ENCODE measurements at regions not wholly inside any gene's neighbourhood (a gene's known extent, or its start where the extent isn't known, plus 50 kb on each side); places are given as distances from the start of the nearest gene placed in this dataset.

GRCh38 chr9:2346277-2346913 lies 275.2 kb upstream of the VLDLR start:
- H3K4me1 Mint-ChIP-seq (ENCODE audit: unreplicated experiment), result no peaks in the 10 kb centered on the region
- no peak overlapping the region for H3K27ac Mint-ChIP-seq (ENCODE audit: unreplicated experiment)
- peaks cover 1% of the 10 kb centered on the region for H3K36me3 Mint-ChIP-seq (ENCODE audit: unreplicated experiment)
- no peak for DNase-seq (ENCODE audit: extremely low spot score, unreplicated experiment)
- no peak overlapping the region for H3K4me3 Mint-ChIP-seq (ENCODE audit: unreplicated experiment)
- TF ChIP-seq CTCF (IDR thresholded peaks at IDR 0.05), result no peak
- H3K9me3 Mint-ChIP-seq (ENCODE audit: unreplicated experiment), result peaks cover 17% of the 10 kb centered on the region
- no peaks in the 10 kb centered on the region for H3K27me3 Mint-ChIP-seq (ENCODE audit: unreplicated experiment)

GRCh38 chr9:2351324-2351723 lies 270.3 kb upstream of the VLDLR start:
- no peak for DNase-seq (ENCODE audit: extremely low spot score, unreplicated experiment)
- Mint-ChIP-seq H3K4me3 (ENCODE audit: unreplicated experiment) (no peak overlapping the region), H3K27me3 (ENCODE audit: unreplicated experiment) (no peaks in the 10 kb centered on the region), H3K9me3 (ENCODE audit: unreplicated experiment) (peaks cover 20% of the 10 kb centered on the region), H3K36me3 (ENCODE audit: unreplicated experiment) (peaks cover 1% of the 10 kb centered on the region), H3K4me1 (ENCODE audit: unreplicated experiment) (peaks cover 14% of the 10 kb centered on the region), H3K27ac (ENCODE audit: unreplicated experiment) (no peak overlapping the region)
- TF ChIP-seq CTCF (IDR thresholded peaks at IDR 0.05), result no peak

- H3K36me3 Mint-ChIP-seq (ENCODE audit: unreplicated experiment), result peaks cover 1% of the 10 kb centered on the region
- peaks cover 4% of the 10 kb centered on the region for H3K27me3 Mint-ChIP-seq (ENCODE audit: unreplicated experiment)
- no peak for TF ChIP-seq CTCF (IDR thresholded peaks at IDR 0.05)
- H3K9me3 Mint-ChIP-seq (ENCODE audit: unreplicated experiment), result peaks cover 3% of the 10 kb centered on the region
- H3K27ac Mint-ChIP-seq (ENCODE audit: unreplicated experiment), result no peak overlapping the region
- no peak overlapping the region for H3K4me3 Mint-ChIP-seq (ENCODE audit: unreplicated experiment)
- H3K4me1 Mint-ChIP-seq (ENCODE audit: unreplicated experiment), result peaks cover 14% of the 10 kb centered on the region
- DNase-seq (ENCODE audit: extremely low spot score, unreplicated experiment), result no peak
Observed at GRCh38 chr9:2354216-2354615, 267.4 kb upstream of the VLDLR start.

GRCh38 chr9:2354856-2355696 lies 266.5 kb upstream of the VLDLR start:
- H3K9me3 Mint-ChIP-seq (ENCODE audit: unreplicated experiment), result peaks cover 3% of the 10 kb centered on the region
- DNase-seq (ENCODE audit: extremely low spot score, unreplicated experiment), result no peak
- peaks cover 1% of the 10 kb centered on the region for H3K36me3 Mint-ChIP-seq (ENCODE audit: unreplicated experiment)
- H3K27ac Mint-ChIP-seq (ENCODE audit: unreplicated experiment), result peak overlapping the region; percentile 6
- no peak overlapping the region for H3K4me3 Mint-ChIP-seq (ENCODE audit: unreplicated experiment)
- peaks cover 14% of the 10 kb centered on the region for H3K4me1 Mint-ChIP-seq (ENCODE audit: unreplicated experiment)
- H3K27me3 Mint-ChIP-seq (ENCODE audit: unreplicated experiment), result peaks cover 4% of the 10 kb centered on the region
- no peak for TF ChIP-seq CTCF (IDR thresholded peaks at IDR 0.05)

- DNase-seq (ENCODE audit: extremely low spot score, unreplicated experiment), result no peak
- H3K27ac Mint-ChIP-seq (ENCODE audit: unreplicated experiment), result no peak overlapping the region
- no peaks in the 10 kb centered on the region for H3K36me3 Mint-ChIP-seq (ENCODE audit: unreplicated experiment)
- H3K4me1 Mint-ChIP-seq (ENCODE audit: unreplicated experiment), result peaks cover 14% of the 10 kb centered on the region
- TF ChIP-seq CTCF (IDR thresholded peaks at IDR 0.05), result no peak
- peaks cover 4% of the 10 kb centered on the region for H3K27me3 Mint-ChIP-seq (ENCODE audit: unreplicated experiment)
- H3K4me3 Mint-ChIP-seq (ENCODE audit: unreplicated experiment), result no peak overlapping the region
- peaks cover 3% of the 10 kb centered on the region for H3K9me3 Mint-ChIP-seq (ENCODE audit: unreplicated experiment)
Observed at GRCh38 chr9:2355697-2355983, 265.9 kb upstream of the VLDLR start.

All from osteocyte (in vitro differentiated cells).